ENCODE measurements at regions not wholly inside any gene's neighbourhood (a gene's known extent, or its start where the extent isn't known, plus 50 kb on each side); places are given as distances from the start of the nearest gene placed in this dataset.

GRCh38 chr2:129133692-129134641, 815.3 kb upstream of the HS6ST1 start:
- DNase-seq = no peak

- no peak for DNase-seq
Observed at GRCh38 chr2:129135017-129135416, 816.3 kb upstream of the HS6ST1 start.

GRCh38 chr2:129139380-129139779, 820.7 kb upstream of the HS6ST1 start:
- DNase-seq = no peak

- no peak for DNase-seq
Observed at GRCh38 chr2:129142465-129142864, 823.8 kb upstream of the HS6ST1 start.

- DNase-seq = no peak
Observed at GRCh38 chr2:129144082-129144791, 825.6 kb upstream of the HS6ST1 start.

GRCh38 chr2:129152514-129152913, 827.0 kb upstream of the RAB6C start:
- no peak for DNase-seq

GRCh38 chr2:129160879-129161278, 818.6 kb upstream of the RAB6C start:
- DNase-seq = no peak

- no peak for DNase-seq
Observed at GRCh38 chr2:129164220-129164949, 815.1 kb upstream of the RAB6C start.

GRCh38 chr2:129165006-129165405, 814.5 kb upstream of the RAB6C start:
- DNase-seq = no peak

GRCh38 chr2:129167456-129167855, 812.0 kb upstream of the RAB6C start:
- no peak for DNase-seq

- DNase-seq = no peak
Observed at GRCh38 chr2:129170570-129170969, 808.9 kb upstream of the RAB6C start.

- no peak for DNase-seq
Observed at GRCh38 chr2:129174143-129174542, 805.3 kb upstream of the RAB6C start.

GRCh38 chr2:129175051-129175450, 804.4 kb upstream of the RAB6C start:
- no peak for DNase-seq

GRCh38 chr2:129176375-129176774, 803.1 kb upstream of the RAB6C start:
- DNase-seq = no peak

- DNase-seq = no peak
Observed at GRCh38 chr2:129178356-129178755, 801.1 kb upstream of the RAB6C start.

- no peak for DNase-seq
Observed at GRCh38 chr2:129179199-129179598, 800.3 kb upstream of the RAB6C start.

GRCh38 chr2:129180124-129180716, 799.2 kb upstream of the RAB6C start:
- no peak for DNase-seq

- DNase-seq = no peak
Observed at GRCh38 chr2:129181433-129181832, 798.0 kb upstream of the RAB6C start.

GRCh38 chr2:129181963-129182362, 797.5 kb upstream of the RAB6C start:
- DNase-seq = no peak

- DNase-seq = no peak
Observed at GRCh38 chr2:129187343-129187742, 792.1 kb upstream of the RAB6C start.

- DNase-seq = no peak
Observed at GRCh38 chr2:129188451-129188850, 791.0 kb upstream of the RAB6C start.

- no peak for DNase-seq
Observed at GRCh38 chr2:129189617-129190319, 789.7 kb upstream of the RAB6C start.

Measured in activated CD4-positive, CD25-positive, alpha-beta regulatory T cell (primary cell).